Fibroblast of lung (primary cell): ENCODE measurements at regions not wholly inside any gene's neighbourhood (a gene's known extent, or its start where the extent isn't known, plus 50 kb on each side); places are given as distances from the start of the nearest gene placed in this dataset.

Experiments
- DNase-seq, 2 donors: peaks; one replicate each; pipeline versions ENCODE4 v3.0.0 to v3.0.0-alpha.2; 2010; ENCODE audit warnings: low read depth in 2 of 2
- H2AFZ ChIP-seq: 2 replicates; pipeline ENCODE4 v1.5.1; 2012; ENCODE audit warnings: low read length, control low read depth, inconsistent platforms
- H3K27ac ChIP-seq: 2 replicates; pipeline ENCODE4 v1.5.1; 2011; ENCODE audit warnings: low read length, control low read depth; ENCODE audit not compliant: insufficient read depth
- H3K27me3 ChIP-seq: 2 replicates; pipeline ENCODE4 v1.5.1; 2011; ENCODE audit warnings: mild to moderate bottlenecking, low read length; ENCODE audit not compliant: control insufficient read depth, insufficient read depth
- H3K36me3 ChIP-seq: 2 replicates; pipeline ENCODE4 v1.5.1; 2011; ENCODE audit warnings: low read length; ENCODE audit not compliant: control insufficient read depth, insufficient read depth
- H3K4me1 ChIP-seq: 2 replicates; pipeline ENCODE4 v1.5.1; 2011; ENCODE audit warnings: low read length; ENCODE audit not compliant: control insufficient read depth, insufficient read depth; ENCODE audit errors: extremely low read depth
- H3K4me2 ChIP-seq: 2 replicates; pipeline ENCODE4 v1.5.1; 2011; ENCODE audit warnings: low read length, control low read depth; ENCODE audit not compliant: insufficient read depth; ENCODE audit errors: extremely low read depth
- H3K4me3 ChIP-seq, 4 experiments: fragments of 200-600 bp in 1 of 4; sonication (generic) in 1 of 4; replicated peaks in 1 of 4; 2 replicates each; pipeline ENCODE4 v1.5.1; 2011 to 2016; ENCODE audit warnings: low read length in 4 of 4, low read depth in 3 of 4, mild to moderate bottlenecking in 3 of 4, control low read depth in 2 of 4, inconsistent platforms in 1 of 4, mixed read lengths in 1 of 4; ENCODE audit not compliant: insufficient read depth in 1 of 4; ENCODE audit errors: control extremely low read depth in 1 of 4
- H3K79me2 ChIP-seq: 2 replicates; pipeline ENCODE4 v1.5.1; 2012; ENCODE audit warnings: mild to moderate bottlenecking, low read length, inconsistent platforms; ENCODE audit not compliant: control insufficient read depth, insufficient read depth
- H3K9ac ChIP-seq: 2 replicates; pipeline ENCODE4 v1.5.1; 2011; ENCODE audit warnings: mild to moderate bottlenecking, low read length, control low read depth; ENCODE audit not compliant: insufficient read depth
- H3K9me3 ChIP-seq: 2 replicates; pipeline ENCODE4 v1.5.1; 2012; ENCODE audit warnings: low read depth, low read length; ENCODE audit not compliant: control insufficient read depth, insufficient read depth
- H4K20me1 ChIP-seq: 2 replicates; pipeline ENCODE4 v1.5.1; 2011; ENCODE audit warnings: low read length; ENCODE audit not compliant: control insufficient read depth, insufficient read depth; ENCODE audit errors: extremely low read depth
- CTCF ChIP-seq, 2 donors: IDR thresholded peaks in 1 of 2; conservative IDR thresholded peaks in 1 of 2; 1 replicate in 1 of 2; 2 replicates in 1 of 2; pipeline ENCODE4 v1.5.1; 2011 to 2012; ENCODE audit warnings: low read length in 2 of 2, control low read depth in 1 of 2, inconsistent platforms in 1 of 2, low read depth in 1 of 2, mild to moderate bottlenecking in 1 of 2
- EZH2 ChIP-seq: IDR thresholded peaks from 2 replicates; pipeline ENCODE4 v1.5.1; 2012; ENCODE audit warnings: low read length, control low read depth, mild to moderate bottlenecking; ENCODE audit errors: missing control alignments

- no peaks in the 10 kb centered on the region for H4K20me1 ChIP-seq
- no peak overlapping the region for H3K4me2 ChIP-seq
- no peaks in the 10 kb centered on the region for H3K9me3 ChIP-seq
- no peak overlapping the region for H3K4me3 ChIP-seq
- no peaks in the 10 kb centered on the region for H3K79me2 ChIP-seq
- no peak overlapping the region for H3K27ac ChIP-seq
- no peaks in the 10 kb centered on the region for H3K27me3 ChIP-seq
- TF ChIP-seq EZH2 = no peak
- TF ChIP-seq CTCF (conservative IDR thresholded peaks at IDR 0.05 in 1 of 2, IDR thresholded peaks at IDR 0.05 in 1 of 2; ENCODE audit: low read depth in 1 of 2, low read length in 2 of 2) = no peak
- DNase-seq = no peak
- no peak overlapping the region for H3K9ac ChIP-seq
- no peaks in the 10 kb centered on the region for H3K36me3 ChIP-seq
- H2AFZ ChIP-seq = no peak overlapping the region
- H3K4me1 ChIP-seq = no peaks in the 10 kb centered on the region
Observed at GRCh38 chr4:106609917-106610316, 241.3 kb upstream of the GIMD1 start.

GRCh38 chr4:106607558-106607957 lies 239.0 kb upstream of the GIMD1 start:
- Histone ChIP-seq H3K9me3 (no peaks in the 10 kb centered on the region), H3K4me3 (no peak overlapping the region), H3K27me3 (no peaks in the 10 kb centered on the region), H3K79me2 (no peaks in the 10 kb centered on the region), H3K27ac (no peak overlapping the region), H3K36me3 (no peaks in the 10 kb centered on the region), H2AFZ (no peak overlapping the region), H3K4me1 (no peaks in the 10 kb centered on the region), H4K20me1 (no peaks in the 10 kb centered on the region), H3K9ac (no peak overlapping the region), H3K4me2 (no peak overlapping the region)
- TF ChIP-seq EZH2 (no peak), CTCF (conservative IDR thresholded peaks at IDR 0.05 in 1 of 2, IDR thresholded peaks at IDR 0.05 in 1 of 2; ENCODE audit: low read depth in 1 of 2, low read length in 2 of 2) (no peak)
- DNase-seq = no peak

DNA sequence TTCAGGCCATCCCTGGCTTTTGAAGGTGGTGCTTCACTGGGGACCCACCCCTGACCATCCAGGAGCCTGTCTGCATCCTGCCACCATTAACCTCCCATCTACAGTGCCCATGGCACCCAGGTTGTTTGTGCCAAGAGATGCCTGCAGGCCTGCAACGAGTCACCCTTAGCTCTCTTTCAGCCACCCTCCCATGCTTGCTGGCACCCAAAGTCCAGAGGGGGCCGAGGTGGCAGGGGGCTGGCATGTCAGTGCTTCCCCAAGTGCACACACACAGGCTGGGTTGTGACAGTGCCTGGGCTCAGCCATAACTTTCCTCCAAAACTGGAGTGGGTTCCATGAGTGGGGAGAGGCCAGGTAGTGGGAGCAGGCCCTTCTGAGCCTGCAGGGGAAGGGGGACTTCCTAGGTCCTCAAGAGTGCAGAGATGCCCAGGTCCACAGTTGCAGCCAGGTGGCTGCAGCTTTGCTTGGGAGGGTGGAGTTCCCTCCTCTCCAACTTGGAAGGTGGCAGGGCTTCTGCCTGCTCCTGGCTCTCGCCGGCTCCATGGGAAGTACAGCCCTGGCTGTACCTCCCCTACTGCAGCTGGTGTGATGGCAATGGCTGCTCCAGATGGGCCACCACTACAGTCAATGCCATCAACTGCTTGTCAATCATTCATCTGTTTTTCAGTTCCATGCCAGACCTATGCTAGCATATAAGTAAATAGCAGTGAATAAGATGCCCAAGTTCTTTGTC lies 235.9 kb upstream of the GIMD1 start:
- no peak for TF ChIP-seq CTCF (conservative IDR thresholded peaks at IDR 0.05 in 1 of 2, IDR thresholded peaks at IDR 0.05 in 1 of 2; ENCODE audit: low read depth in 1 of 2, low read length in 2 of 2)
- TF ChIP-seq EZH2 = no peak
- no peaks in the 10 kb centered on the region for H3K27me3 ChIP-seq
- H2AFZ ChIP-seq = no peak overlapping the region
- H4K20me1 ChIP-seq = no peaks in the 10 kb centered on the region
- no peak overlapping the region for H3K4me2 ChIP-seq
- DNase-seq = no peak
- no peaks in the 10 kb centered on the region for H3K9me3 ChIP-seq
- H3K79me2 ChIP-seq = no peaks in the 10 kb centered on the region
- no peak overlapping the region for H3K9ac ChIP-seq
- H3K4me3 ChIP-seq = no peak overlapping the region
- no peak overlapping the region for H3K27ac ChIP-seq
- H3K36me3 ChIP-seq = no peaks in the 10 kb centered on the region
- no peaks in the 10 kb centered on the region for H3K4me1 ChIP-seq
